GM23338 (cell line): ENCODE measurements at regions not wholly inside any gene's neighbourhood (a gene's known extent, or its start where the extent isn't known, plus 50 kb on each side); places are given as distances from the start of the nearest gene placed in this dataset.

ENCODE experiments used
- ATAC-seq: fragments of 200-7000 bp; cut with Tn5 transposase; 3 replicates; pipeline ENCODE4 v1.9.1; 2020
- DNase-seq: peaks from one replicate; pipeline ENCODE4 v3.0.0-alpha.2; 2015; ENCODE audit warnings: low spot score
- H2AFZ ChIP-seq: fragments of 200-600 bp; sonication (generic); 2 replicates; pipeline ENCODE4 v1.8.0; 2016; ENCODE audit warnings: antibody characterized with exemption, mild to moderate bottlenecking, moderate library complexity
- H3F3A ChIP-seq: fragments of 200-600 bp; sonication (generic); replicated peaks from 2 replicates; pipeline ENCODE4 v1.8.0; 2017; ENCODE audit warnings: antibody characterized with exemption, mixed run types, low read depth
- H3K27ac ChIP-seq: fragments of 200-600 bp; sonication (generic); 2 replicates; pipeline ENCODE4 v1.6.1; 2016; ENCODE audit warnings: low read depth
- H3K27me3 ChIP-seq: fragments of 200-600 bp; sonication (generic); 2 replicates; pipeline ENCODE4 v1.8.0; 2016; ENCODE audit warnings: mild to moderate bottlenecking, mixed run types, moderate library complexity; ENCODE audit not compliant: insufficient read depth
- H3K36me3 ChIP-seq: fragments of 200-600 bp; sonication (generic); 2 replicates; pipeline ENCODE4 v1.8.0; 2016; ENCODE audit warnings: mild to moderate bottlenecking; ENCODE audit not compliant: insufficient read depth
- H3K4me1 ChIP-seq: fragments of 200-600 bp; sonication (generic); 2 replicates; pipeline ENCODE4 v1.8.0; 2016; ENCODE audit warnings: mild to moderate bottlenecking, moderate library complexity; ENCODE audit not compliant: insufficient read depth
- H3K4me2 ChIP-seq: fragments of 200-600 bp; sonication (generic); 2 replicates; pipeline ENCODE4 v1.7.1; 2017; ENCODE audit warnings: mixed run types
- H3K4me3 ChIP-seq: fragments of 200-600 bp; sonication (generic); 2 replicates; pipeline ENCODE4 v1.6.1; 2016; ENCODE audit warnings: mixed run types
- H3K79me2 ChIP-seq: fragments of 200-600 bp; sonication (generic); replicated peaks from 2 replicates; pipeline ENCODE4 v1.8.0; 2017; ENCODE audit warnings: mild to moderate bottlenecking; ENCODE audit not compliant: insufficient read depth
- H3K9me2 ChIP-seq: fragments of 200-600 bp; sonication (generic); 2 replicates; pipeline ENCODE4 v1.8.0; 2017; ENCODE audit not compliant: insufficient read depth
- H4K20me1 ChIP-seq: fragments of 200-600 bp; sonication (generic); replicated peaks from 2 replicates; pipeline ENCODE4 v1.8.0; 2017; ENCODE audit warnings: mild to moderate bottlenecking; ENCODE audit not compliant: insufficient read depth
- H3K27ac Mint-ChIP-seq: 2 replicates; pipeline ENCODE4 v1.8.0; 2020; ENCODE audit warnings: inconsistent platforms, mild to moderate bottlenecking, moderate library complexity, mixed read lengths
- H3K27me3 Mint-ChIP-seq: 3 replicates; pipeline ENCODE4 v1.8.0; 2022; ENCODE audit warnings: low read depth, mild to moderate bottlenecking, moderate library complexity, mixed read lengths, inconsistent platforms; ENCODE audit not compliant: insufficient read depth, poor library complexity
- H3K36me3 Mint-ChIP-seq: 3 replicates; pipeline ENCODE4 v1.8.0; 2021; ENCODE audit warnings: low read depth, mild to moderate bottlenecking, inconsistent platforms, moderate library complexity, mixed read lengths
- H3K4me1 Mint-ChIP-seq: 3 replicates; pipeline ENCODE4 v1.8.0; 2020; ENCODE audit warnings: mild to moderate bottlenecking, inconsistent platforms, mixed read lengths
- H3K4me3 Mint-ChIP-seq: 3 replicates; pipeline ENCODE4 v1.8.0; 2021; ENCODE audit warnings: moderate library complexity, mild to moderate bottlenecking, inconsistent platforms, mixed read lengths
- H3K9me3 Mint-ChIP-seq: 3 replicates; pipeline ENCODE4 v1.8.0; 2020; ENCODE audit warnings: moderate library complexity, mild to moderate bottlenecking, inconsistent platforms, mixed read lengths
- CREB1 ChIP-seq: fragments of 250-450 bp; sonication (Bioruptor Pico); IDR thresholded peaks from 2 replicates; pipeline ENCODE4 v1.5.0; 2020; ENCODE audit warnings: low read depth, mild to moderate bottlenecking, moderate library complexity
- EZH2 ChIP-seq: fragments of 200-600 bp; sonication (generic); IDR thresholded peaks from one replicate; pipeline ENCODE4 v1.8.0; 2017; ENCODE audit warnings: antibody characterized with exemption, mild to moderate bottlenecking, low read depth; ENCODE audit not compliant: unreplicated experiment
- EZH2phosphoT487 ChIP-seq: fragments of 200-600 bp; sonication (generic); IDR thresholded peaks from one replicate; pipeline ENCODE4 v1.8.1; 2018; ENCODE audit warnings: antibody characterized with exemption; ENCODE audit not compliant: unreplicated experiment
- JUNB ChIP-seq: IDR thresholded peaks from one replicate; pipeline ENCODE4 v1.6.1; 2016; ENCODE audit warnings: antibody characterized with exemption; ENCODE audit not compliant: unreplicated experiment
- NANOG ChIP-seq: IDR thresholded peaks from 2 replicates; pipeline ENCODE4 v1.6.1; 2016; ENCODE audit warnings: antibody characterized with exemption, borderline replicate concordance
- POLR2AphosphoS5 ChIP-seq: IDR thresholded peaks from 2 replicates; pipeline ENCODE4 v1.6.1; 2016; ENCODE audit warnings: antibody characterized with exemption, low read depth
- STAT1 ChIP-seq: IDR thresholded peaks from one replicate; pipeline ENCODE4 v1.6.1; 2016; ENCODE audit warnings: antibody characterized with exemption; ENCODE audit not compliant: unreplicated experiment
- ZNF114 ChIP-seq: fragments of 250-450 bp; sonication (Bioruptor Pico); IDR thresholded peaks from 2 replicates; pipeline ENCODE4 v1.5.0; 2020; ENCODE audit warnings: mild to moderate bottlenecking, moderate library complexity
- ZNF331 ChIP-seq: fragments of 250-450 bp; sonication (Bioruptor Pico); IDR thresholded peaks from 2 replicates; pipeline ENCODE4 v1.5.0; 2020; ENCODE audit warnings: low read depth, mild to moderate bottlenecking, moderate library complexity
- TF ChIP-seq, protein P1 (sequence below): IDR thresholded peaks from 2 replicates; pipeline ENCODE4 v1.6.1; 2016; ENCODE audit warnings: antibody characterized with exemption
- TF ChIP-seq, protein P2 (sequence below), 2 experiments: fragments of 200-600 bp in 1 of 2; sonication (generic) in 1 of 2; conservative IDR thresholded peaks; 2 replicates each; pipeline versions ENCODE4 v1.5.1 to v1.6.1; 2016 to 2017; ENCODE audit warnings: antibody characterized with exemption in 2 of 2, low read depth in 2 of 2, mild to moderate bottlenecking in 2 of 2, moderate library complexity in 1 of 2
- TF ChIP-seq, protein P3 (sequence below): IDR thresholded peaks from one replicate; pipeline ENCODE4 v1.6.1; 2018; ENCODE audit warnings: antibody characterized with exemption; ENCODE audit not compliant: unreplicated experiment

DNA sequence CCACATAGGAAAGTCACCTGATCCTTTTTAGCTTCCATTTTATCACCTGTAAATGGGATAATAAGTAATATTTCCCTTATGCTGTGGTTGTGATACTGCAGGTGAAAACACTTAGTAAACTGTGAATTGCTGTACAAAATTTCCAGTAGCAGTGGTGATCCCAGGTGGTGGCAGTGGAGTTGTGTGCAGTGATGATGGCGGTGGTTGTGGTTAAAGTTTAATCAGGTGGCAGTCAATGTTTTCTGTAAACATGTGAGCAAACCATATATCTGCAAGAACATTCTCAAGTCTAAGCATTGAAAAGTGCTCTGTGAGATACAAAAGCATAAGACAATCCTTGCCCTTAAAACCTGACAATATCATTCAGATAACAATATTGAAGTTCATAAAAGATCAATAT, 480.2 kb downstream of the RASEF start:
- Histone ChIP-seq H3K4me3 (no peak overlapping the region), H3K9me2 (no peaks in the 10 kb centered on the region; the same call in none of the 2 replicates), H3K4me1 (no peaks in the 10 kb centered on the region), H2AFZ (no peak overlapping the region), H3K27me3 (no peaks in the 10 kb centered on the region), H3K4me2 (no peak overlapping the region), H3K79me2 (no peaks in the 10 kb centered on the region), H3K36me3 (no peaks in the 10 kb centered on the region), H3F3A (no peaks in the 10 kb centered on the region), H3K27ac (no peak overlapping the region), H4K20me1 (no peaks in the 10 kb centered on the region)
- H3K4me3 Mint-ChIP-seq, result no peak overlapping the region
- peaks cover 13% of the 10 kb centered on the region; the same call in 2 of the 3 replicates for H3K9me3 Mint-ChIP-seq
- H3K36me3 Mint-ChIP-seq, result no peaks in the 10 kb centered on the region; the same call in 1 of the 3 replicates
- H3K27me3 Mint-ChIP-seq, result peaks cover 4% of the 10 kb centered on the region
- no peak overlapping the region for H3K27ac Mint-ChIP-seq
- no peak for TF ChIP-seq STAT1
- TF ChIP-seq ZNF331 (CRISPR knock-in tag), result no peak
- TF ChIP-seq POLR2AphosphoS5, result no peak
- TF ChIP-seq CREB1, result no peak
- TF ChIP-seq, protein P1, sequence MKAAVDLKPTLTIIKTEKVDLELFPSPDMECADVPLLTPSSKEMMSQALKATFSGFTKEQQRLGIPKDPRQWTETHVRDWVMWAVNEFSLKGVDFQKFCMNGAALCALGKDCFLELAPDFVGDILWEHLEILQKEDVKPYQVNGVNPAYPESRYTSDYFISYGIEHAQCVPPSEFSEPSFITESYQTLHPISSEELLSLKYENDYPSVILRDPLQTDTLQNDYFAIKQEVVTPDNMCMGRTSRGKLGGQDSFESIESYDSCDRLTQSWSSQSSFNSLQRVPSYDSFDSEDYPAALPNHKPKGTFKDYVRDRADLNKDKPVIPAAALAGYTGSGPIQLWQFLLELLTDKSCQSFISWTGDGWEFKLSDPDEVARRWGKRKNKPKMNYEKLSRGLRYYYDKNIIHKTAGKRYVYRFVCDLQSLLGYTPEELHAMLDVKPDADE, result no peak
- DNase-seq, result no peak
- peaks cover 5% of the 10 kb centered on the region; the same call in 2 of the 3 replicates for H3K4me1 Mint-ChIP-seq
- ATAC-seq, result no peak

DNA sequence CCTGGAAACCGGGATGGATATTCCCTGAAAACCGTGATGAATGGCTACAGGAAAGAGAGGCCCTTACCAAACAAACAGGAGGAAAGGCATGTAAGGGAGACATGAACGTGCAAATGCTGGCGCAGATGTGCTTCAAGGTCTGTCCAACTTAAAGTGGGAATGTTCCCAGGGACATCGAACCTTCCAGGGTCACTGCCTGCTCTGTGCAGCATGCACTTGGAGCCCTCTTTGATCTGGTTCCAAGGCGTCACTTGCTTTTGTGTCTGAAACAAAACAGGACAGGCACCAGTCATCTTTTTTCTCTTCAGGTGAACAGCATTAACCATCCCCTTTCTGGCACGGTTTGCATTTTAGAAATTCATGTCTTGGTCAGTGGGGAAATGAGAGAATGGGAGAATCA, 479.4 kb downstream of the RASEF start:
- H3K36me3 Mint-ChIP-seq, result no peaks in the 10 kb centered on the region; the same call in 2 of the 3 replicates
- no peak for ATAC-seq
- no peak for TF ChIP-seq ZNF331 (CRISPR knock-in tag)
- TF ChIP-seq, protein P2, sequence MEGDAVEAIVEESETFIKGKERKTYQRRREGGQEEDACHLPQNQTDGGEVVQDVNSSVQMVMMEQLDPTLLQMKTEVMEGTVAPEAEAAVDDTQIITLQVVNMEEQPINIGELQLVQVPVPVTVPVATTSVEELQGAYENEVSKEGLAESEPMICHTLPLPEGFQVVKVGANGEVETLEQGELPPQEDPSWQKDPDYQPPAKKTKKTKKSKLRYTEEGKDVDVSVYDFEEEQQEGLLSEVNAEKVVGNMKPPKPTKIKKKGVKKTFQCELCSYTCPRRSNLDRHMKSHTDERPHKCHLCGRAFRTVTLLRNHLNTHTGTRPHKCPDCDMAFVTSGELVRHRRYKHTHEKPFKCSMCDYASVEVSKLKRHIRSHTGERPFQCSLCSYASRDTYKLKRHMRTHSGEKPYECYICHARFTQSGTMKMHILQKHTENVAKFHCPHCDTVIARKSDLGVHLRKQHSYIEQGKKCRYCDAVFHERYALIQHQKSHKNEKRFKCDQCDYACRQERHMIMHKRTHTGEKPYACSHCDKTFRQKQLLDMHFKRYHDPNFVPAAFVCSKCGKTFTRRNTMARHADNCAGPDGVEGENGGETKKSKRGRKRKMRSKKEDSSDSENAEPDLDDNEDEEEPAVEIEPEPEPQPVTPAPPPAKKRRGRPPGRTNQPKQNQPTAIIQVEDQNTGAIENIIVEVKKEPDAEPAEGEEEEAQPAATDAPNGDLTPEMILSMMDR (conservative IDR thresholded peaks at IDR 0.05; ENCODE audit: low read depth in 2 of 2), result no peak
- no peak for TF ChIP-seq EZH2
- TF ChIP-seq CREB1, result no peak
- TF ChIP-seq POLR2AphosphoS5, result no peak
- TF ChIP-seq NANOG, result no peak
- TF ChIP-seq ZNF114 (CRISPR knock-in tag), result no peak
- TF ChIP-seq, protein P1, result no peak
- TF ChIP-seq EZH2phosphoT487, result no peak
- no peak for TF ChIP-seq STAT1
- TF ChIP-seq, protein P3, sequence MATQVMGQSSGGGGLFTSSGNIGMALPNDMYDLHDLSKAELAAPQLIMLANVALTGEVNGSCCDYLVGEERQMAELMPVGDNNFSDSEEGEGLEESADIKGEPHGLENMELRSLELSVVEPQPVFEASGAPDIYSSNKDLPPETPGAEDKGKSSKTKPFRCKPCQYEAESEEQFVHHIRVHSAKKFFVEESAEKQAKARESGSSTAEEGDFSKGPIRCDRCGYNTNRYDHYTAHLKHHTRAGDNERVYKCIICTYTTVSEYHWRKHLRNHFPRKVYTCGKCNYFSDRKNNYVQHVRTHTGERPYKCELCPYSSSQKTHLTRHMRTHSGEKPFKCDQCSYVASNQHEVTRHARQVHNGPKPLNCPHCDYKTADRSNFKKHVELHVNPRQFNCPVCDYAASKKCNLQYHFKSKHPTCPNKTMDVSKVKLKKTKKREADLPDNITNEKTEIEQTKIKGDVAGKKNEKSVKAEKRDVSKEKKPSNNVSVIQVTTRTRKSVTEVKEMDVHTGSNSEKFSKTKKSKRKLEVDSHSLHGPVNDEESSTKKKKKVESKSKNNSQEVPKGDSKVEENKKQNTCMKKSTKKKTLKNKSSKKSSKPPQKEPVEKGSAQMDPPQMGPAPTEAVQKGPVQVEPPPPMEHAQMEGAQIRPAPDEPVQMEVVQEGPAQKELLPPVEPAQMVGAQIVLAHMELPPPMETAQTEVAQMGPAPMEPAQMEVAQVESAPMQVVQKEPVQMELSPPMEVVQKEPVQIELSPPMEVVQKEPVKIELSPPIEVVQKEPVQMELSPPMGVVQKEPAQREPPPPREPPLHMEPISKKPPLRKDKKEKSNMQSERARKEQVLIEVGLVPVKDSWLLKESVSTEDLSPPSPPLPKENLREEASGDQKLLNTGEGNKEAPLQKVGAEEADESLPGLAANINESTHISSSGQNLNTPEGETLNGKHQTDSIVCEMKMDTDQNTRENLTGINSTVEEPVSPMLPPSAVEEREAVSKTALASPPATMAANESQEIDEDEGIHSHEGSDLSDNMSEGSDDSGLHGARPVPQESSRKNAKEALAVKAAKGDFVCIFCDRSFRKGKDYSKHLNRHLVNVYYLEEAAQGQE, result no peak
- TF ChIP-seq JUNB, result no peak

More for the DNA sequence above, 479.4 kb downstream of the RASEF start:
- no peak overlapping the region for H3K27ac Mint-ChIP-seq
- Histone ChIP-seq H3K27me3 (no peaks in the 10 kb centered on the region), H3K79me2 (no peaks in the 10 kb centered on the region), H3K4me3 (no peak overlapping the region), H4K20me1 (no peaks in the 10 kb centered on the region), H3K27ac (no peak overlapping the region), H3F3A (no peaks in the 10 kb centered on the region), H3K9me2 (no peaks in the 10 kb centered on the region; the same call in none of the 2 replicates), H3K36me3 (no peaks in the 10 kb centered on the region), H2AFZ (peak overlapping the region; percentile 59; the same call in 1 of the 2 replicates), H3K4me1 (no peaks in the 10 kb centered on the region), H3K4me2 (no peak overlapping the region)
- DNase-seq, result no peak
- H3K4me3 Mint-ChIP-seq, result no peak overlapping the region
- peaks cover 7% of the 10 kb centered on the region; the same call in 2 of the 3 replicates for H3K9me3 Mint-ChIP-seq
- peaks cover 4% of the 10 kb centered on the region for H3K27me3 Mint-ChIP-seq
- H3K4me1 Mint-ChIP-seq, result peaks cover 5% of the 10 kb centered on the region; the same call in 2 of the 3 replicates
